Chondrocyte (in vitro differentiated cells): ENCODE measurements at regions not wholly inside any gene's neighbourhood (a gene's known extent, or its start where the extent isn't known, plus 50 kb on each side); places are given as distances from the start of the nearest gene placed in this dataset.

Experiments
- DNase-seq: peaks from one replicate; pipeline ENCODE4 v3.0.0; 2021; ENCODE audit warnings: mixed read lengths, low spot score
- H3K27ac Mint-ChIP-seq: one replicate; pipeline ENCODE4 v1.8.0; 2021; ENCODE audit warnings: mild to moderate bottlenecking, moderate library complexity, mixed read lengths; ENCODE audit not compliant: unreplicated experiment
- H3K27me3 Mint-ChIP-seq: 2 replicates; pipeline ENCODE4 v1.8.0; 2021; ENCODE audit warnings: low read depth, mixed read lengths
- H3K36me3 Mint-ChIP-seq: 2 replicates; pipeline ENCODE4 v1.8.0; 2021; ENCODE audit warnings: low read depth, mixed read lengths
- H3K4me1 Mint-ChIP-seq: 2 replicates; pipeline ENCODE4 v1.8.0; 2021; ENCODE audit warnings: low read depth, mild to moderate bottlenecking, mixed read lengths
- H3K4me3 Mint-ChIP-seq: one replicate; pipeline ENCODE4 v1.8.0; 2021; ENCODE audit warnings: mild to moderate bottlenecking, moderate library complexity, mixed read lengths; ENCODE audit not compliant: unreplicated experiment
- H3K9me3 Mint-ChIP-seq: 2 replicates; pipeline ENCODE4 v1.8.0; 2021; ENCODE audit warnings: low read depth, mixed read lengths
- CTCF ChIP-seq: fragments of 200-600 bp; sonication (generic); IDR thresholded peaks from 2 replicates; pipeline ENCODE4 v1.5.0; 2021; ENCODE audit warnings: antibody characterized with exemption, mild to moderate bottlenecking, moderate library complexity

- DNase-seq, result no peak
Measured at GRCh38 chr4:134762053-134762452, 560.5 kb upstream of the PABPC4L start.

GRCh38 chr4:134756421-134756820 lies 554.8 kb upstream of the PABPC4L start:
- no peak for DNase-seq
- Mint-ChIP-seq H3K4me1 (no peaks in the 10 kb centered on the region), H3K36me3 (no peaks in the 10 kb centered on the region), H3K9me3 (peaks cover 2% of the 10 kb centered on the region), H3K27ac (no peak overlapping the region), H3K4me3 (no peak overlapping the region), H3K27me3 (no peaks in the 10 kb centered on the region)
- TF ChIP-seq CTCF, result no peak

More at GRCh38 chr4:134762053-134762452, 560.5 kb upstream of the PABPC4L start:
- TF ChIP-seq CTCF, result peak; percentile 27
- Mint-ChIP-seq H3K27me3 (no peaks in the 10 kb centered on the region), H3K27ac (no peak overlapping the region), H3K9me3 (peaks cover 3% of the 10 kb centered on the region), H3K36me3 (no peaks in the 10 kb centered on the region), H3K4me3 (no peak overlapping the region), H3K4me1 (no peaks in the 10 kb centered on the region)

- no peak for DNase-seq
- Mint-ChIP-seq H3K4me1 (no peaks in the 10 kb centered on the region), H3K36me3 (no peaks in the 10 kb centered on the region)
Measured at GRCh38 chr4:134754301-134755019, 552.9 kb upstream of the PABPC4L start.

GRCh38 chr4:134753390-134753789 lies 551.8 kb upstream of the PABPC4L start:
- no peak for TF ChIP-seq CTCF
- H3K9me3 Mint-ChIP-seq, result no peaks in the 10 kb centered on the region
- no peak overlapping the region for H3K4me3 Mint-ChIP-seq
- no peak overlapping the region for H3K27ac Mint-ChIP-seq
- H3K36me3 Mint-ChIP-seq, result no peaks in the 10 kb centered on the region
- no peak for DNase-seq
- H3K4me1 Mint-ChIP-seq, result no peaks in the 10 kb centered on the region
- H3K27me3 Mint-ChIP-seq, result no peaks in the 10 kb centered on the region

More at GRCh38 chr4:134754301-134755019, 552.9 kb upstream of the PABPC4L start:
- H3K27me3 Mint-ChIP-seq, result no peaks in the 10 kb centered on the region
- H3K27ac Mint-ChIP-seq, result no peak overlapping the region
- no peak overlapping the region for H3K4me3 Mint-ChIP-seq
- H3K9me3 Mint-ChIP-seq, result no peaks in the 10 kb centered on the region
- TF ChIP-seq CTCF, result no peak

GRCh38 chr4:134747108-134747805 lies 545.7 kb upstream of the PABPC4L start:
- Mint-ChIP-seq H3K4me3 (no peak overlapping the region), H3K9me3 (peaks cover 14% of the 10 kb centered on the region), H3K36me3 (no peaks in the 10 kb centered on the region), H3K4me1 (no peaks in the 10 kb centered on the region), H3K27ac (no peak overlapping the region), H3K27me3 (no peaks in the 10 kb centered on the region)
- DNase-seq, result no peak
- TF ChIP-seq CTCF, result no peak
